PC-9 (cell line): ENCODE measurements at regions not wholly inside any gene's neighbourhood (a gene's known extent, or its start where the extent isn't known, plus 50 kb on each side); places are given as distances from the start of the nearest gene placed in this dataset.

Experiments used
- EZH2 ChIP-seq: fragments of 200-600 bp; sonication (generic); IDR thresholded peaks from 2 replicates; pipeline ENCODE4 v1.8.0; 2017; ENCODE audit warnings: antibody characterized with exemption, low read depth
- TF ChIP-seq, protein P1 (sequence below): fragments of 200-600 bp; sonication (generic); conservative IDR thresholded peaks from 2 replicates; pipeline ENCODE4 v1.6.1; 2017; ENCODE audit warnings: mixed run types, antibody characterized with exemption, mild to moderate bottlenecking, moderate library complexity

DNA sequence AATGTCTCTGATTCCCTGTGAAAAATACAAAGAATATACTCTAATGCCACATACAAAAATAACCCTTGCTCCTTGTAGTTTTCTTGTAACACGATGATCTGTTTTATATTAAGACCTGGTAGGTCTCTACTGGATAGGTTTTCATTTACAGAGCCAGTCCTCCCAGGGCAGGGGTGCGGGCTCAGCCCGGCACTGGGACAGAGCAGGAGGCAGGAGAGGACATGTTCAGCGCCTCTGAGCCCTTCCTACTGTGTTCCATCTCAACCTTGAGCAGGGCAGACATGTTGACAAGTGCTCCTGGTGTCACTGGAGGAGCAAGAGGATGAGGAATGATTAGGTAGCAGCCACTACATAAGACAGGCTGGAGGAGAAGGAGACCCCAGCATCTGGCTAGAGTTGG lies 335.5 kb downstream of the INSIG2 start:
- TF ChIP-seq, protein P1, sequence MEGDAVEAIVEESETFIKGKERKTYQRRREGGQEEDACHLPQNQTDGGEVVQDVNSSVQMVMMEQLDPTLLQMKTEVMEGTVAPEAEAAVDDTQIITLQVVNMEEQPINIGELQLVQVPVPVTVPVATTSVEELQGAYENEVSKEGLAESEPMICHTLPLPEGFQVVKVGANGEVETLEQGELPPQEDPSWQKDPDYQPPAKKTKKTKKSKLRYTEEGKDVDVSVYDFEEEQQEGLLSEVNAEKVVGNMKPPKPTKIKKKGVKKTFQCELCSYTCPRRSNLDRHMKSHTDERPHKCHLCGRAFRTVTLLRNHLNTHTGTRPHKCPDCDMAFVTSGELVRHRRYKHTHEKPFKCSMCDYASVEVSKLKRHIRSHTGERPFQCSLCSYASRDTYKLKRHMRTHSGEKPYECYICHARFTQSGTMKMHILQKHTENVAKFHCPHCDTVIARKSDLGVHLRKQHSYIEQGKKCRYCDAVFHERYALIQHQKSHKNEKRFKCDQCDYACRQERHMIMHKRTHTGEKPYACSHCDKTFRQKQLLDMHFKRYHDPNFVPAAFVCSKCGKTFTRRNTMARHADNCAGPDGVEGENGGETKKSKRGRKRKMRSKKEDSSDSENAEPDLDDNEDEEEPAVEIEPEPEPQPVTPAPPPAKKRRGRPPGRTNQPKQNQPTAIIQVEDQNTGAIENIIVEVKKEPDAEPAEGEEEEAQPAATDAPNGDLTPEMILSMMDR: no peak
- TF ChIP-seq EZH2: no peak
